Neural cell (in vitro differentiated cells): ENCODE measurements at regions not wholly inside any gene's neighbourhood (a gene's known extent, or its start where the extent isn't known, plus 50 kb on each side); places are given as distances from the start of the nearest gene placed in this dataset.

Experiments
- H2AFZ ChIP-seq: fragments of 200-600, 300-800 bp; sonication (generic), shearing (Covaris generic); 2 replicates; pipeline ENCODE4 v1.6.0; 2014; ENCODE audit warnings: low read depth, mild to moderate bottlenecking, antibody characterized with exemption, low read length, moderate library complexity
- H3F3A ChIP-seq: fragments of 200-600 bp; shearing (Covaris generic); 2 replicates; pipeline ENCODE4 v1.6.1; 2016; ENCODE audit warnings: mild to moderate bottlenecking, moderate library complexity, mixed read lengths, antibody characterized with exemption, low read length; ENCODE audit not compliant: insufficient read depth, poor library complexity, severe bottlenecking
- H3K27ac ChIP-seq: fragments of 200-600, 300-800 bp; sonication (generic), shearing (Covaris generic); 2 replicates; pipeline ENCODE4 v1.5.1; 2014; ENCODE audit warnings: mild to moderate bottlenecking, low read length, moderate library complexity
- H3K27me3 ChIP-seq: fragments of 300-800, 200-600 bp; sonication (generic), shearing (Covaris generic); 2 replicates; pipeline ENCODE4 v1.6.0; 2014; ENCODE audit warnings: mild to moderate bottlenecking, low read depth, low read length, moderate library complexity; ENCODE audit not compliant: insufficient read depth
- H3K36me3 ChIP-seq: fragments of 300-800, 200-600 bp; sonication (generic), shearing (Covaris generic); 2 replicates; pipeline ENCODE4 v1.5.1; 2014; ENCODE audit warnings: mild to moderate bottlenecking, antibody characterized with exemption, low read length, moderate library complexity; ENCODE audit not compliant: insufficient read depth
- H3K4me2 ChIP-seq: fragments of 300-800, 200-600 bp; sonication (generic), shearing (Covaris generic); 2 replicates; pipeline ENCODE4 v1.6.0; 2014; ENCODE audit warnings: mild to moderate bottlenecking, low read length
- H3K4me3 ChIP-seq: fragments of 300-800, 200-600 bp; sonication (generic), shearing (Covaris generic); 2 replicates; pipeline ENCODE4 v1.5.1; 2014; ENCODE audit warnings: mild to moderate bottlenecking, low read length, moderate library complexity
- H3K79me2 ChIP-seq: fragments of 200-600 bp; shearing (Covaris generic); replicated peaks from 2 replicates; pipeline ENCODE4 v1.6.0; 2014; ENCODE audit warnings: mild to moderate bottlenecking, low read length, moderate library complexity; ENCODE audit not compliant: insufficient read depth
- H3K9ac ChIP-seq: fragments of 300-800, 200-600 bp; sonication (generic), shearing (Covaris generic); 2 replicates; pipeline ENCODE4 v1.6.1; 2016; ENCODE audit warnings: mild to moderate bottlenecking, low read length, mixed read lengths
- H3K9me2 ChIP-seq: fragments of 200-600 bp; shearing (Covaris generic); 2 replicates; pipeline ENCODE4 v1.6.1; 2016; ENCODE audit warnings: mild to moderate bottlenecking, low read length, mixed read lengths; ENCODE audit not compliant: insufficient read depth
- H3K9me3 ChIP-seq: fragments of 200-600, 300-800 bp; sonication (generic), shearing (Covaris generic); 2 replicates; pipeline ENCODE4 v1.6.1; 2016; ENCODE audit warnings: mild to moderate bottlenecking, mixed run types, low read length, moderate library complexity, mixed read lengths
- H4K20me1 ChIP-seq: fragments of 200-600 bp; shearing (Covaris generic); 2 replicates; pipeline ENCODE4 v1.6.1; 2016; ENCODE audit warnings: mild to moderate bottlenecking, mixed run types; ENCODE audit not compliant: insufficient read depth
- CTCF ChIP-seq: fragments of 450-650 bp; IDR thresholded peaks from 2 replicates; pipeline ENCODE4 v1.5.1; 2014; ENCODE audit warnings: antibody characterized with exemption, mild to moderate bottlenecking, moderate library complexity; ENCODE audit not compliant: poor library complexity, severe bottlenecking
- EP300 ChIP-seq: fragments of 450-650 bp; conservative IDR thresholded peaks from 2 replicates; pipeline ENCODE4 v1.6.1; 2014; ENCODE audit warnings: antibody characterized with exemption, mild to moderate bottlenecking, moderate library complexity; ENCODE audit not compliant: poor library complexity, severe bottlenecking
- EZH2 ChIP-seq: fragments of 200-600, 300-800 bp; shearing (Covaris generic), sonication (generic); IDR thresholded peaks from 2 replicates; pipeline ENCODE4 v1.6.1; 2014; ENCODE audit warnings: antibody characterized with exemption, low read length, borderline replicate concordance, mild to moderate bottlenecking; ENCODE audit not compliant: insufficient read depth, poor library complexity, severe bottlenecking
- MXI1 ChIP-seq: fragments of 450-650 bp; conservative IDR thresholded peaks from 2 replicates; pipeline ENCODE4 v1.6.1; 2014; ENCODE audit warnings: antibody characterized with exemption, mild to moderate bottlenecking; ENCODE audit not compliant: poor library complexity, severe bottlenecking
- POLR2AphosphoS5 ChIP-seq: IDR thresholded peaks from 2 replicates; pipeline ENCODE4 v1.6.1; 2012
- RAD21 ChIP-seq: fragments of 450-650 bp; conservative IDR thresholded peaks from 2 replicates; pipeline ENCODE4 v1.6.1; 2014; ENCODE audit warnings: antibody characterized with exemption, mild to moderate bottlenecking, moderate library complexity
- SMC3 ChIP-seq: fragments of 450-650 bp; conservative IDR thresholded peaks from 2 replicates; pipeline ENCODE4 v1.6.1; 2014; ENCODE audit warnings: antibody characterized with exemption, mild to moderate bottlenecking, moderate library complexity; ENCODE audit not compliant: poor library complexity
- TAF1 ChIP-seq: IDR thresholded peaks from 2 replicates; pipeline ENCODE4 v1.6.1; 2012; ENCODE audit warnings: low read depth
- TF ChIP-seq, protein P1 (sequence below): IDR thresholded peaks from 2 replicates; pipeline ENCODE4 v1.6.1; 2012; ENCODE audit warnings: borderline replicate concordance

DNA sequence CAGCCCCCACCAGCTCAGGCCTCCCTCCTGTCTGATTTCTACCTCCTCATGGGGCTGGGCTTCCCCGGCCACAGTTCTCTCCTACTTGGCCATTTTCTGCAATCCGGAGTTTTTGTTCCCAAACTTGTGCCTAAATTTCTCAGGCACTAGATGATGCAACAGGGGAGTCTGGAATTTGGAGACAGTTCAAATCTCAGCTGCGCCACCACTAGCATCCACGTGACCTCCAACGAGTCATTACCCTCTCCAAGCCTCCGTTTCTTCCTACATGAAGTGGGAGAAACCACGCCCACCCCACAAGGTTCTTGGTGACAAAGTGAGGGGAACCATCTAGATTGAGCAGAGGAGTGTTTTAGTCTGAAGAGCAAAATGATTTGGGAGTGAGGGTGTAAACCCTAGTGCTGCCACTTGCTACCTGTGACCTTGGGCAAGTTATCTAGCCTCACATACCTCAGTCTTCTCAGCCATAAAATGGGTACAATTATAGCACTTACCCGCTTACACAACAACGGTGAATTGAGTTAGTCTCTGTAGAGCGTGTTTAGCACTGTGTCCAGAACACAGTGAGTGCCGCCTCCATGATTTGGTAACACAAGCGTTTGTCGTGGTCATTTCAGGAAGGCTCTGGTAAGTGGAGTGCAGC, 61.4 kb upstream of the ASAP2 start:
- no peaks in the 10 kb centered on the region for H3K36me3 ChIP-seq
- no peaks in the 10 kb centered on the region for H4K20me1 ChIP-seq
- H3K9ac ChIP-seq, result no peak overlapping the region
- H3K27ac ChIP-seq, result no peak overlapping the region
- no peak overlapping the region for H3K4me2 ChIP-seq
- peaks cover 3% of the 10 kb centered on the region for H3K27me3 ChIP-seq
- no peak overlapping the region for H3K4me3 ChIP-seq
- H3K9me2 ChIP-seq, result no peaks in the 10 kb centered on the region
- H2AFZ ChIP-seq, result no peak overlapping the region
- H3K9me3 ChIP-seq, result no peaks in the 10 kb centered on the region
- H3K79me2 ChIP-seq, result no peaks in the 10 kb centered on the region
- peaks cover 4% of the 10 kb centered on the region for H3F3A ChIP-seq
- TF ChIP-seq CTCF (no peak), TAF1 (no peak), RAD21 (no peak)

GRCh38 chr2:9144617-9145016, 62.0 kb upstream of the ASAP2 start:
- Histone ChIP-seq H3K4me2 (no peak overlapping the region), H3K9ac (no peak overlapping the region), H3K4me3 (no peak overlapping the region), H2AFZ (no peak overlapping the region), H3K27me3 (peaks cover 3% of the 10 kb centered on the region), H4K20me1 (no peaks in the 10 kb centered on the region), H3K9me2 (no peaks in the 10 kb centered on the region), H3K36me3 (no peaks in the 10 kb centered on the region), H3K9me3 (no peaks in the 10 kb centered on the region), H3K27ac (no peak overlapping the region), H3K79me2 (no peaks in the 10 kb centered on the region), H3F3A (peaks cover 4% of the 10 kb centered on the region)
- TF ChIP-seq EP300, result no peak
- no peak for TF ChIP-seq TAF1
- TF ChIP-seq MXI1, result no peak
- TF ChIP-seq EZH2, result no peak

DNA sequence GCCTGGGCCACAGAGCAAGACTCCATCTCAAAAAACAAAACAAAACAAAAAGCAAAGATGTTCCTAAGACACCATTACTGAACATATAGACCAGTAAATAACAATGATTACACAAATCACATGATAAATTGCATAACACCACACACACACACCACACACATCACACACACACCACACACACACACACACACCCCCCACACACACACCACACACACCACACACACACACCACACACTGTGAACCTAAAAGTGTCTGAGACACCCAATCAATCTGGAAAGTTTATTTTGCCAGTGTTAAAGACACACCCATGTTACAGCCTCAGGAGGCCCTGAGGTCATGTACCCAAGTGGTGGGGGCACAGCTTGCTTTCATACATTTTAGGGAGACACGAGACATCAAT, 62.6 kb upstream of the ASAP2 start:
- no peaks in the 10 kb centered on the region for H3K9me2 ChIP-seq
- no peaks in the 10 kb centered on the region for H3K36me3 ChIP-seq
- TF ChIP-seq SMC3, result no peak
- TF ChIP-seq MXI1, result no peak
- no peak for TF ChIP-seq POLR2AphosphoS5
- TF ChIP-seq, protein P1, sequence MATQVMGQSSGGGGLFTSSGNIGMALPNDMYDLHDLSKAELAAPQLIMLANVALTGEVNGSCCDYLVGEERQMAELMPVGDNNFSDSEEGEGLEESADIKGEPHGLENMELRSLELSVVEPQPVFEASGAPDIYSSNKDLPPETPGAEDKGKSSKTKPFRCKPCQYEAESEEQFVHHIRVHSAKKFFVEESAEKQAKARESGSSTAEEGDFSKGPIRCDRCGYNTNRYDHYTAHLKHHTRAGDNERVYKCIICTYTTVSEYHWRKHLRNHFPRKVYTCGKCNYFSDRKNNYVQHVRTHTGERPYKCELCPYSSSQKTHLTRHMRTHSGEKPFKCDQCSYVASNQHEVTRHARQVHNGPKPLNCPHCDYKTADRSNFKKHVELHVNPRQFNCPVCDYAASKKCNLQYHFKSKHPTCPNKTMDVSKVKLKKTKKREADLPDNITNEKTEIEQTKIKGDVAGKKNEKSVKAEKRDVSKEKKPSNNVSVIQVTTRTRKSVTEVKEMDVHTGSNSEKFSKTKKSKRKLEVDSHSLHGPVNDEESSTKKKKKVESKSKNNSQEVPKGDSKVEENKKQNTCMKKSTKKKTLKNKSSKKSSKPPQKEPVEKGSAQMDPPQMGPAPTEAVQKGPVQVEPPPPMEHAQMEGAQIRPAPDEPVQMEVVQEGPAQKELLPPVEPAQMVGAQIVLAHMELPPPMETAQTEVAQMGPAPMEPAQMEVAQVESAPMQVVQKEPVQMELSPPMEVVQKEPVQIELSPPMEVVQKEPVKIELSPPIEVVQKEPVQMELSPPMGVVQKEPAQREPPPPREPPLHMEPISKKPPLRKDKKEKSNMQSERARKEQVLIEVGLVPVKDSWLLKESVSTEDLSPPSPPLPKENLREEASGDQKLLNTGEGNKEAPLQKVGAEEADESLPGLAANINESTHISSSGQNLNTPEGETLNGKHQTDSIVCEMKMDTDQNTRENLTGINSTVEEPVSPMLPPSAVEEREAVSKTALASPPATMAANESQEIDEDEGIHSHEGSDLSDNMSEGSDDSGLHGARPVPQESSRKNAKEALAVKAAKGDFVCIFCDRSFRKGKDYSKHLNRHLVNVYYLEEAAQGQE, result no peak
- no peak for TF ChIP-seq EZH2
- TF ChIP-seq CTCF, result no peak
- TF ChIP-seq TAF1, result no peak
- TF ChIP-seq RAD21, result no peak
- no peak for TF ChIP-seq EP300
- H3K9ac ChIP-seq, result no peak overlapping the region
- no peaks in the 10 kb centered on the region for H3K79me2 ChIP-seq
- no peaks in the 10 kb centered on the region for H3K9me3 ChIP-seq
- H4K20me1 ChIP-seq, result no peaks in the 10 kb centered on the region
- H2AFZ ChIP-seq, result no peak overlapping the region
- H3K4me3 ChIP-seq, result no peak overlapping the region
- H3K4me2 ChIP-seq, result no peak overlapping the region
- peaks cover 4% of the 10 kb centered on the region for H3F3A ChIP-seq
- peaks cover 3% of the 10 kb centered on the region for H3K27me3 ChIP-seq
- no peak overlapping the region for H3K27ac ChIP-seq
